ENCODE measurements at regions not wholly inside any gene's neighbourhood (a gene's known extent, or its start where the extent isn't known, plus 50 kb on each side); places are given as distances from the start of the nearest gene placed in this dataset.

- DNase-seq, result no peak
- Histone ChIP-seq H3K27ac (no peak overlapping the region), H3K4me3 (ENCODE audit: low read depth, low read length) (no peak overlapping the region), H3K27me3 (replicated peaks) (no peaks in the 10 kb centered on the region), H3K36me3 (replicated peaks) (no peaks in the 10 kb centered on the region)
- no peak for TF ChIP-seq CTCF (IDR thresholded peaks at IDR 0.05; ENCODE audit: low read depth, low read length, missing control alignments)
- in situ Hi-C loops (cut with HindIII; ENCODE audit: low pct_ligation_motif_present, low sequenced_read_pairs), result no loop called here
Measured at GRCh38 chrX:26590849-26591248, 374.9 kb downstream of the MAGEB5 start.

- Histone ChIP-seq H3K27ac (no peak overlapping the region), H3K36me3 (replicated peaks) (no peaks in the 10 kb centered on the region), H3K27me3 (replicated peaks) (no peaks in the 10 kb centered on the region), H3K4me3 (ENCODE audit: low read depth, low read length) (no peak overlapping the region)
- in situ Hi-C loops (cut with HindIII; ENCODE audit: low pct_ligation_motif_present, low sequenced_read_pairs), result no loop called here
- TF ChIP-seq CTCF (IDR thresholded peaks at IDR 0.05; ENCODE audit: low read depth, low read length, missing control alignments), result no peak
- DNase-seq, result no peak
Measured at GRCh38 chrX:26586570-26586969, 370.6 kb downstream of the MAGEB5 start.

- DNase-seq, result no peak
- Histone ChIP-seq H3K4me3 (ENCODE audit: low read depth, low read length) (no peak overlapping the region), H3K27me3 (replicated peaks) (no peaks in the 10 kb centered on the region), H3K36me3 (replicated peaks) (no peaks in the 10 kb centered on the region), H3K27ac (no peak overlapping the region)
- TF ChIP-seq CTCF (IDR thresholded peaks at IDR 0.05; ENCODE audit: low read depth, low read length, missing control alignments), result no peak
- in situ Hi-C loops (cut with HindIII; ENCODE audit: low pct_ligation_motif_present, low sequenced_read_pairs), result no loop called here
Measured at GRCh38 chrX:26581091-26581490, 365.1 kb downstream of the MAGEB5 start.

- Histone ChIP-seq H3K27me3 (replicated peaks) (no peaks in the 10 kb centered on the region), H3K36me3 (replicated peaks) (no peaks in the 10 kb centered on the region), H3K27ac (no peak overlapping the region), H3K4me3 (ENCODE audit: low read depth, low read length) (no peak overlapping the region)
- DNase-seq, result no peak
- TF ChIP-seq CTCF (IDR thresholded peaks at IDR 0.05; ENCODE audit: low read depth, low read length, missing control alignments), result no peak
- in situ Hi-C loops (cut with HindIII; ENCODE audit: low pct_ligation_motif_present, low sequenced_read_pairs), result no loop called here
Measured at GRCh38 chrX:26580021-26580420, 364.1 kb downstream of the MAGEB5 start.

GRCh38 chrX:26574234-26574633 is 358.3 kb downstream of the MAGEB5 start:
- Histone ChIP-seq H3K27ac (peak overlapping the region; percentile 42), H3K36me3 (replicated peaks) (no peaks in the 10 kb centered on the region), H3K27me3 (replicated peaks) (no peaks in the 10 kb centered on the region), H3K4me3 (ENCODE audit: low read depth, low read length) (no peak overlapping the region)
- DNase-seq, result no peak
- in situ Hi-C loops (cut with HindIII; ENCODE audit: low pct_ligation_motif_present, low sequenced_read_pairs), result no loop called here
- no peak for TF ChIP-seq CTCF (IDR thresholded peaks at IDR 0.05; ENCODE audit: low read depth, low read length, missing control alignments)

- no peak overlapping the region for H3K27ac ChIP-seq
- H3K4me3 ChIP-seq (ENCODE audit: low read depth, low read length), result no peak overlapping the region
- in situ Hi-C loops (cut with HindIII; ENCODE audit: low pct_ligation_motif_present, low sequenced_read_pairs), result no loop called here
- no peak for TF ChIP-seq CTCF (IDR thresholded peaks at IDR 0.05; ENCODE audit: low read depth, low read length, missing control alignments)
- H3K27me3 ChIP-seq (replicated peaks), result no peaks in the 10 kb centered on the region
- no peaks in the 10 kb centered on the region for H3K36me3 ChIP-seq (replicated peaks)
- DNase-seq, result no peak
Measured at GRCh38 chrX:26562156-26562555, 346.2 kb downstream of the MAGEB5 start.

All from brain microvascular endothelial cell (primary cell).